T-helper 1 cell treated with Interleukin-12 subunit alpha and Interleukin-12 subunit beta and Interleukin-4 antibody, amounts not matched to agents 30 ng/mL and 1 ng/mL, for 36 hours (primary cell): ENCODE measurements at regions not wholly inside any gene's neighbourhood (a gene's known extent, or its start where the extent isn't known, plus 50 kb on each side); places are given as distances from the start of the nearest gene placed in this dataset.

Experiments
- intact Hi-C: fragments of 100-400 bp; cut with micrococcal nuclease; formaldehyde crosslinking; loops from one replicate; pipeline ENCODE4 v1.15.1; 2024

DNA sequence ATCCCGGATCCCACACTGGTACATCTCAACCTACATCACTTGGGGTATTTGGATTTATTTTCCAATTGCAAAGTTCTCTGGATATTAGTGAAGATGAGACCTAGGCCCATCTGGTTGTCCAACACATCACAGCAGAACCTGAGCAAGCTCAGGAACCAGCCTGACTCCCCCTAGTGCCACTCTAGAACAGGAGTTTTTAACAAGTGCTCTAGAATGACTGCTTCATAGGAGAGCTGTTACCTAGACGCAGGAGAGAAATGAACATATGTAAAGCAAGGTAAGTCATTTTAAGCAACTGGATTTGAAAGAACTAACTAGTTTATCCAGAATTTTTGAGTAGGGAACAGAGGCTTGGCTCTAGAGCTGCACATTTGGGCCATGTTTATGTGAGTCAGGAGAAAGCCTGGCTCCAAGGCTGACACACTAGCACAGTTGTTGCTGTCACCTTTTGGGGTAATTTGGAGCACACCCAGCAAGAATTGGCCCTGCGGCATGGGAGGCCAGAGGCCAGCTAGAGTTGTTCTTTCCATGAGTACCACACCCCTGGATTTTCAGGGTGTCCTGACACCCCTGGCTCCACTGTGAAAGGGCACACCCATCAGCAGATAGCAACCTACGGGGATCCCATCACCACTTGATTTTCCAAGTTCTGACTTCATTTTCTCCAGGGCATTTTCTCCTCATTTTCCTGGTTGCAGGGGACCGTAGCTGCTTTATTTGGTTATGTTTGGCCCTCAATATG, 110.9 kb upstream of the LPAR1 start:
- intact Hi-C loops = no loop called here

GRCh38 chr9:111148052-111149017, 110.1 kb upstream of the LPAR1 start:
- intact Hi-C loops = no loop called here

GRCh38 chr9:111147041-111147440, 108.8 kb upstream of the LPAR1 start:
- intact Hi-C loops = no loop called here

DNA sequence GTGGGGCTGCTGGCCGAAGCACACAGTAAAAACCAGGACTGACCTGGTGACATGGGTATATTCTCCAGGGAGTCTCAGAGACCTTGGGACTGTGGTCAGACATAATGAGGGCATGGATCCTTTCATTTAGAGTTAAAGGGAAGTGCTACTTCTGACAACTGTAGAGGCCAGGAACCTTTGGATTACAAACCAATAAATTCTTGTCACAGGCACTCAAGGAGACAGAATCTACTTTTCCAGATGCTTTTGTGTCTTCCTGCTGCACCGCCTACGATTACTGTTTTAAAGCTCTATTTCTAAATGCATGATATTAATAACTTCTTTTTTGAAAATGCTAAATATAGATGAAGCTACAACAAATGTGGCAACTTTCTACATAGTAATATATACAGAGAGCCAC, 106.5 kb upstream of the LPAR1 start:
- intact Hi-C loops = no loop called here

DNA sequence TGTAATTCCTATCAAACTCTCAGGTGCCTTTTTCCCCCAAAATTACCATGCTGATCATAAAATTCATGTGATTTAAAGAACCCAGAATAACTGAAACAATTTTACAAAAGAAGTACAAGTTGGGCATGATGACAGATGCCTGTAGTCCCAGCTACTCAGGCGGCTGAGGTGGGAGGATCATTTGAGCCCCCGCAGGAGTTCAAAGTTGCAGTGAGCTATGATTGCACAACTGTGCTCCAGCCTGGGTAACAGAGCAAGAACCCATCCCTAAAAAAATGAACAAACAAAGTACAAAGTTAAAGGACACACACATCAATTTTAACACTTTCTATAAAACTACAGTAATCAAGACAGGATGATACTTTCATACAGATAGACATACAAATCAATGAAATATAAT, 97.9 kb upstream of the LPAR1 start:
- intact Hi-C loops = no loop called here

GRCh38 chr9:111131211-111131610, 92.9 kb upstream of the LPAR1 start:
- intact Hi-C loops = no loop called here

DNA sequence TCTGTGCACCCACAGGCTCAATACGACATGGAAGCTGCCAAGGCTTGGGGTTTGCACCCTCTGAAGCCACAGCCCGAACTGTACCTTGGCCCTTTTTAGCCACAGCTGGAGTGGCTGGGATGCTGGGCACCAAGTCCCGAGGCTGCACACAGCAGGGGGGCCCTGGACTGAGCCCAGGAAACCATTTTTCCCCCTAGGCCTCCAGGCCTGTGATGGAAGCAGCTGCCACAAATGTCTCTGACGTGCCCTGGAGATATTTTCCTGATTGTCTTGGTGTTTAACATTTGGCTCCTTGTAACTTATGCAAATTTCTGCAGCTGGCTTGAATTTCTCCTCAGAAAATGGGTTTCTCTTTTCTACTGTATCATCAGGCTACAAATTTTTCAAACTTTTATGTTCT, 82.3 kb upstream of the LPAR1 start:
- intact Hi-C loops = no loop called here

DNA sequence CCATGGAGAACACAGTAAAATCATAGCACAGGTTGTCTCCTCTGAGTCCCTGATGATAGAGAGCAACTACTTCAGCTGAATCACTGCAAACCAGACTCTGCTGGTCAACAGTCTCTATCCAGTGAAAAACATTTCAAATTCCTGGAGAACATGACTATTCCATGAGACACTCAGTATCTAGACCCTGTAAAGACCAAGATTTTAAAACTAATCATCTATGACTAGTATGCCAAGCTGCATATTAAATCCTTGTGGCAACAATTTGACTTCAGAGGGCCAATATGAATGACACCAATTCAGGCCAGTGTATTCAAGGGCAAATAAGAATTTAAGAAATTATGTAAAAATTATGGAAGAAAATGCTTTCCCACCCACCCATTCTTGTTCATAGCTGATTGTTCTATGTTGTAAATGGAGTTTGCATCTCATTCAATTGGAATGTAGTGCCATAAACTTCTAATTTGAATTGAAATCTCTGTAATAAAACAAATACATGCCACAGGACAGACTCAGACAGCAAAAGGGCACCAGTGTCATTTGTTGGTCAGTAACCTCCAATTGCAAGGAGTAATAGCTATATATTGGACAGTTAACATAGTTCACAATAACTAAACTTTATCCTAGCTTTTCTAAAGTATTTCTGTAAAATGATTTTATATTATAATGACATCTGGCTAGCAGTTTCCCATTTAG, 80.1 kb upstream of the LPAR1 start:
- intact Hi-C loops = no loop called here

- intact Hi-C loops = no loop called here
Observed at GRCh38 chr9:111114486-111114885, 76.2 kb upstream of the LPAR1 start.

DNA sequence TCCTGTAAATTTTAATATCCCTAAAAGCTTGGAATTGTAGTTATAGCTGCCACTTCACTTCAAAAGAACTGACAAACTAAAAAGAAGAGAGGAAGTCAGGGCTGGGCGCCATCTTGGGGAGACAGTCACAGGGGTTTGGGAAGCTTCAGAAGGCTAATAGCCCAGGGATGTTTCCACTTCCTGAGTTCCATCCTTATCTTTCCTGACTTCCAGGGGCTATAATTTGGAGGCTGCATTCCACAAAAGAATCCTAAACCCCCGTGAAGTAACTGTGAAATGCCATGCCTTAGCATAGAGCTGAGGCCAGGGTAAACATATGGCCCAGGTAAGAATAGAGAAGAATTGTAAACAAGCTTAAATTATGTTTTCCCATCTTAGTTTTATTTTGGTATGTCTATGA, 75.4 kb upstream of the LPAR1 start:
- intact Hi-C loops = no loop called here

DNA sequence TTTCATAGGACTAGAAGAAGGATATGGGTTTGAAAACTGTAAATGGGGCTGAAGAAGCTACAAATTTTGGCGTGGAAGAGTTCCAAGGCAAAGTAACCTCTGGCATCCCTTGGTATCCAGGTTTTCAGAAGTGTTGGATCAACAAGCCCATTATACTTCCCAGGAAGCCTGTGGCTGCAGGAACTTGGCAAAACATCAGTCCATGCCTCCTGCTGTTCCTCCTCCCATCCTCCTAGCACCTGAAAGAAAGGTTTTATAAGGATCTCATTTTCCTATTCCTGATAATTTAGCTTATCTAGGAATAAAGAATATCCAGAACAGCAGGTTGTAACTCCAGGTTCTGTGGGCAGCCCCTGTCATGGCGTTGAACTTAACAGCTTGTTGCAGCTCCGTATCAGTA, 72.5 kb upstream of the LPAR1 start:
- intact Hi-C loops = no loop called here

- intact Hi-C loops = no loop called here
Observed at GRCh38 chr9:111108946-111109345, 70.7 kb upstream of the LPAR1 start.

DNA sequence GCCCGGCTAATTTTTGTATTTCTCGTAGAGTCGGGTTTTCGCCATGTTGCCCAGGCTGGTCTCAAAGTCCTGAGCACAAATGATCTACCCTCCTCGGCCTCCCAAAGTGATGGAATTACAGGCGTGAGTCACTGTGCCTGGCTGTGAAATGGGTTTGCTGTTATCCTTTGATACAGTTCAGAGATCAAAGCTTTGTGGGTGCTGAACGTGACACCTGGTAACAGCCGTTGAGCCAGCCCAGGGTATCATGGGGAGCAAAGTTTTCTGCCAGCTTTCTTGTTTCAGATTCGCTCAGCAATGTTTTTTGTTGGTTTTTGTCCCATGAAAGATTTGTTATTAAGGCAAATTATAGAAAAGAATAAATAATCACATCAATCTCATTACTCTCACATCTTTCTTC, 68.9 kb upstream of the LPAR1 start:
- intact Hi-C loops = no loop called here

- intact Hi-C loops = no loop called here
Observed at GRCh38 chr9:111106202-111106601, 67.9 kb upstream of the LPAR1 start.

GRCh38 chr9:111102793-111103464, 64.7 kb upstream of the LPAR1 start:
- intact Hi-C loops = no loop called here

GRCh38 chr9:111099199-111100008, 61.1 kb upstream of the LPAR1 start:
- intact Hi-C loops = no loop called here

GRCh38 chr9:111098093-111098492, 59.8 kb upstream of the LPAR1 start:
- intact Hi-C loops = no loop called here

GRCh38 chr9:111096051-111096450, 57.8 kb upstream of the LPAR1 start:
- intact Hi-C loops = no loop called here

GRCh38 chr9:111095441-111095840, 57.2 kb upstream of the LPAR1 start:
- intact Hi-C loops = no loop called here

GRCh38 chr9:111094958-111095357, 56.7 kb upstream of the LPAR1 start:
- intact Hi-C loops = no loop called here
